ENCODE measurements at regions not wholly inside any gene's neighbourhood (a gene's known extent, or its start where the extent isn't known, plus 50 kb on each side); places are given as distances from the start of the nearest gene placed in this dataset.

DNA sequence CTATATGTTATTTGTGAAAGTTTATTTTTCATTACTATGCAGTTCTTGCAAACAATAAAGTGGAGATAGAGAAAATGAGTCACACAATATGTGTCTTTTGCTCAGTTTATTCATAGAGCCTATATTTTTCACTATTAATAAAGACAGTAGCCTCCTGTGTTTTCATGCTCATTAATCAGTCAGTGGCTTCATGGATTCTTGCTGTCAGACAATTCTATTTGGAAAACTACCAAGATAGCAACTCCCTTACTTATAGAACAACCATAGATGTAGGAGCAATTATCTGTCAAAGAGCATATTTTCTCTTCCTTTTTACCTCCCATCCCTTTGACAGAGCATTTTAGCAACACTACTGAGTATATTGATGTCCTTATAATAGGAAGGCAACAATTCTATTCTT lies 132.7 kb upstream of the CALCR start:
- TF ChIP-seq, protein P1, sequence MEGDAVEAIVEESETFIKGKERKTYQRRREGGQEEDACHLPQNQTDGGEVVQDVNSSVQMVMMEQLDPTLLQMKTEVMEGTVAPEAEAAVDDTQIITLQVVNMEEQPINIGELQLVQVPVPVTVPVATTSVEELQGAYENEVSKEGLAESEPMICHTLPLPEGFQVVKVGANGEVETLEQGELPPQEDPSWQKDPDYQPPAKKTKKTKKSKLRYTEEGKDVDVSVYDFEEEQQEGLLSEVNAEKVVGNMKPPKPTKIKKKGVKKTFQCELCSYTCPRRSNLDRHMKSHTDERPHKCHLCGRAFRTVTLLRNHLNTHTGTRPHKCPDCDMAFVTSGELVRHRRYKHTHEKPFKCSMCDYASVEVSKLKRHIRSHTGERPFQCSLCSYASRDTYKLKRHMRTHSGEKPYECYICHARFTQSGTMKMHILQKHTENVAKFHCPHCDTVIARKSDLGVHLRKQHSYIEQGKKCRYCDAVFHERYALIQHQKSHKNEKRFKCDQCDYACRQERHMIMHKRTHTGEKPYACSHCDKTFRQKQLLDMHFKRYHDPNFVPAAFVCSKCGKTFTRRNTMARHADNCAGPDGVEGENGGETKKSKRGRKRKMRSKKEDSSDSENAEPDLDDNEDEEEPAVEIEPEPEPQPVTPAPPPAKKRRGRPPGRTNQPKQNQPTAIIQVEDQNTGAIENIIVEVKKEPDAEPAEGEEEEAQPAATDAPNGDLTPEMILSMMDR (IDR thresholded peaks at IDR 0.05; ENCODE audit: insufficient read depth, low read length) = no peak
- TF ChIP-seq SPI1 (IDR thresholded peaks at IDR 0.05; ENCODE audit: borderline replicate concordance, low read depth) (no peak), POLR2AphosphoS5 (IDR thresholded peaks at IDR 0.05; ENCODE audit: low read depth) (no peak)
- TF ChIP-seq, protein P2, sequence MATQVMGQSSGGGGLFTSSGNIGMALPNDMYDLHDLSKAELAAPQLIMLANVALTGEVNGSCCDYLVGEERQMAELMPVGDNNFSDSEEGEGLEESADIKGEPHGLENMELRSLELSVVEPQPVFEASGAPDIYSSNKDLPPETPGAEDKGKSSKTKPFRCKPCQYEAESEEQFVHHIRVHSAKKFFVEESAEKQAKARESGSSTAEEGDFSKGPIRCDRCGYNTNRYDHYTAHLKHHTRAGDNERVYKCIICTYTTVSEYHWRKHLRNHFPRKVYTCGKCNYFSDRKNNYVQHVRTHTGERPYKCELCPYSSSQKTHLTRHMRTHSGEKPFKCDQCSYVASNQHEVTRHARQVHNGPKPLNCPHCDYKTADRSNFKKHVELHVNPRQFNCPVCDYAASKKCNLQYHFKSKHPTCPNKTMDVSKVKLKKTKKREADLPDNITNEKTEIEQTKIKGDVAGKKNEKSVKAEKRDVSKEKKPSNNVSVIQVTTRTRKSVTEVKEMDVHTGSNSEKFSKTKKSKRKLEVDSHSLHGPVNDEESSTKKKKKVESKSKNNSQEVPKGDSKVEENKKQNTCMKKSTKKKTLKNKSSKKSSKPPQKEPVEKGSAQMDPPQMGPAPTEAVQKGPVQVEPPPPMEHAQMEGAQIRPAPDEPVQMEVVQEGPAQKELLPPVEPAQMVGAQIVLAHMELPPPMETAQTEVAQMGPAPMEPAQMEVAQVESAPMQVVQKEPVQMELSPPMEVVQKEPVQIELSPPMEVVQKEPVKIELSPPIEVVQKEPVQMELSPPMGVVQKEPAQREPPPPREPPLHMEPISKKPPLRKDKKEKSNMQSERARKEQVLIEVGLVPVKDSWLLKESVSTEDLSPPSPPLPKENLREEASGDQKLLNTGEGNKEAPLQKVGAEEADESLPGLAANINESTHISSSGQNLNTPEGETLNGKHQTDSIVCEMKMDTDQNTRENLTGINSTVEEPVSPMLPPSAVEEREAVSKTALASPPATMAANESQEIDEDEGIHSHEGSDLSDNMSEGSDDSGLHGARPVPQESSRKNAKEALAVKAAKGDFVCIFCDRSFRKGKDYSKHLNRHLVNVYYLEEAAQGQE (IDR thresholded peaks at IDR 0.05; ENCODE audit: insufficient replicate concordance, low read depth) = no peak

Measured in HL-60 (cell line).